ENCODE measurements at regions not wholly inside any gene's neighbourhood (a gene's known extent, or its start where the extent isn't known, plus 50 kb on each side); places are given as distances from the start of the nearest gene placed in this dataset.

- DNase-seq (ENCODE audit: low spot score): peak; percentile 45
- TF ChIP-seq CTCF (IDR thresholded peaks at IDR 0.05; ENCODE audit: extremely low read depth, missing control alignments): no peak
These were observed 97.9 kb upstream of the RGS1 start for GRCh38 chr1:192477630-192478029.

- DNase-seq (ENCODE audit: low spot score): no peak
- TF ChIP-seq CTCF (IDR thresholded peaks at IDR 0.05; ENCODE audit: extremely low read depth, missing control alignments): no peak
These were observed 89.7 kb upstream of the RGS1 start for GRCh38 chr1:192485692-192486436.

GRCh38 chr1:192488058-192488457 is 87.5 kb upstream of the RGS1 start:
- DNase-seq (ENCODE audit: low spot score): no peak
- no peak for TF ChIP-seq CTCF (IDR thresholded peaks at IDR 0.05; ENCODE audit: extremely low read depth, missing control alignments)

GRCh38 chr1:192489047-192489446 is 86.5 kb upstream of the RGS1 start:
- no peak for TF ChIP-seq CTCF (IDR thresholded peaks at IDR 0.05; ENCODE audit: extremely low read depth, missing control alignments)
- DNase-seq (ENCODE audit: low spot score): no peak

GRCh38 chr1:192489748-192490147 is 85.8 kb upstream of the RGS1 start:
- no peak for DNase-seq (ENCODE audit: low spot score)
- TF ChIP-seq CTCF (IDR thresholded peaks at IDR 0.05; ENCODE audit: extremely low read depth, missing control alignments): no peak

GRCh38 chr1:192491804-192492554 is 83.6 kb upstream of the RGS1 start:
- DNase-seq (ENCODE audit: low spot score): no peak
- TF ChIP-seq CTCF (IDR thresholded peaks at IDR 0.05; ENCODE audit: extremely low read depth, missing control alignments): no peak

GRCh38 chr1:192493584-192493983 is 82.0 kb upstream of the RGS1 start:
- TF ChIP-seq CTCF (IDR thresholded peaks at IDR 0.05; ENCODE audit: extremely low read depth, missing control alignments): no peak
- DNase-seq (ENCODE audit: low spot score): no peak
